Activated CD4-positive, alpha-beta T cell treated with anti-CD3 and anti-CD28 coated beads, Interleukin-2, amount 10 ng/mL, durations not matched to agents 24 days and 14 days (primary cell): ENCODE measurements at regions not wholly inside any gene's neighbourhood (a gene's known extent, or its start where the extent isn't known, plus 50 kb on each side); places are given as distances from the start of the nearest gene placed in this dataset.

Source experiments
- DNase-seq: peaks from one replicate; pipeline ENCODE4 v3.0.0; 2022
- H3K27ac Mint-ChIP-seq: one replicate; pipeline ENCODE4 v1.8.0; 2022; ENCODE audit warnings: mild to moderate bottlenecking, mixed read lengths
- H3K27me3 Mint-ChIP-seq: one replicate; pipeline ENCODE4 v1.8.0; 2022; ENCODE audit warnings: mixed read lengths
- H3K36me3 Mint-ChIP-seq: one replicate; pipeline ENCODE4 v1.8.0; 2022; ENCODE audit warnings: low read depth, mild to moderate bottlenecking, mixed read lengths
- H3K4me1 Mint-ChIP-seq: one replicate; pipeline ENCODE4 v1.8.0; 2021; ENCODE audit warnings: mixed read lengths
- H3K4me3 Mint-ChIP-seq: one replicate; pipeline ENCODE4 v1.8.0; 2022; ENCODE audit warnings: mild to moderate bottlenecking, moderate library complexity, mixed read lengths
- H3K9me3 Mint-ChIP-seq: one replicate; pipeline ENCODE4 v1.8.0; 2021; ENCODE audit warnings: mixed read lengths
- intact Hi-C: fragments of 100-400 bp; cut with micrococcal nuclease; formaldehyde crosslinking; loops from one replicate; pipeline ENCODE4 v1.15.1; 2023

- Mint-ChIP-seq H3K4me1 (no peaks in the 10 kb centered on the region), H3K36me3 (no peaks in the 10 kb centered on the region), H3K4me3 (no peak overlapping the region), H3K9me3 (no peaks in the 10 kb centered on the region), H3K27me3 (no peaks in the 10 kb centered on the region), H3K27ac (no peak overlapping the region)
- no peak for DNase-seq
- intact Hi-C loops: no loop called here
Observed at GRCh38 chr13:34627509-34628208, 314.4 kb upstream of the NBEA start.

- H3K9me3 Mint-ChIP-seq: no peaks in the 10 kb centered on the region
- H3K27ac Mint-ChIP-seq: no peak overlapping the region
- no peaks in the 10 kb centered on the region for H3K27me3 Mint-ChIP-seq
- intact Hi-C loops: no loop called here
- DNase-seq: no peak
- H3K4me1 Mint-ChIP-seq: no peaks in the 10 kb centered on the region
- no peaks in the 10 kb centered on the region for H3K36me3 Mint-ChIP-seq
- H3K4me3 Mint-ChIP-seq: no peak overlapping the region
Observed at GRCh38 chr13:34628209-34628682, 313.8 kb upstream of the NBEA start.

- H3K27ac Mint-ChIP-seq: no peak overlapping the region
- H3K27me3 Mint-ChIP-seq: no peaks in the 10 kb centered on the region
- H3K36me3 Mint-ChIP-seq: no peaks in the 10 kb centered on the region
- no peaks in the 10 kb centered on the region for H3K4me1 Mint-ChIP-seq
- intact Hi-C loops: no loop called here
- no peak for DNase-seq
- H3K9me3 Mint-ChIP-seq: no peaks in the 10 kb centered on the region
- no peak overlapping the region for H3K4me3 Mint-ChIP-seq
Observed at GRCh38 chr13:34634448-34634847, 307.6 kb upstream of the NBEA start.

GRCh38 chr13:34637138-34637537 lies 304.9 kb upstream of the NBEA start:
- Mint-ChIP-seq H3K36me3 (no peaks in the 10 kb centered on the region), H3K27me3 (no peaks in the 10 kb centered on the region), H3K4me1 (no peaks in the 10 kb centered on the region), H3K4me3 (no peak overlapping the region), H3K9me3 (no peaks in the 10 kb centered on the region), H3K27ac (no peak overlapping the region)
- intact Hi-C loops: no loop called here
- no peak for DNase-seq

GRCh38 chr13:34637636-34638035 lies 304.4 kb upstream of the NBEA start:
- H3K27ac Mint-ChIP-seq: no peak overlapping the region
- H3K4me3 Mint-ChIP-seq: no peak overlapping the region
- no peaks in the 10 kb centered on the region for H3K4me1 Mint-ChIP-seq
- H3K27me3 Mint-ChIP-seq: no peaks in the 10 kb centered on the region
- no peaks in the 10 kb centered on the region for H3K36me3 Mint-ChIP-seq
- no peak for DNase-seq
- intact Hi-C loops: no loop called here
- no peaks in the 10 kb centered on the region for H3K9me3 Mint-ChIP-seq

GRCh38 chr13:34638897-34639296 lies 303.2 kb upstream of the NBEA start:
- Mint-ChIP-seq H3K27me3 (no peaks in the 10 kb centered on the region), H3K4me1 (no peaks in the 10 kb centered on the region), H3K9me3 (no peaks in the 10 kb centered on the region), H3K4me3 (no peak overlapping the region), H3K27ac (no peak overlapping the region), H3K36me3 (no peaks in the 10 kb centered on the region)
- no peak for DNase-seq
- intact Hi-C loops: no loop called here

GRCh38 chr13:34640179-34640992 lies 301.7 kb upstream of the NBEA start:
- intact Hi-C loops: no loop called here
- H3K9me3 Mint-ChIP-seq: no peaks in the 10 kb centered on the region
- H3K4me3 Mint-ChIP-seq: no peak overlapping the region
- no peak for DNase-seq
- no peak overlapping the region for H3K27ac Mint-ChIP-seq
- no peaks in the 10 kb centered on the region for H3K4me1 Mint-ChIP-seq
- H3K27me3 Mint-ChIP-seq: no peaks in the 10 kb centered on the region
- no peaks in the 10 kb centered on the region for H3K36me3 Mint-ChIP-seq

GRCh38 chr13:34640993-34641330 lies 301.1 kb upstream of the NBEA start:
- Mint-ChIP-seq H3K9me3 (no peaks in the 10 kb centered on the region), H3K36me3 (no peaks in the 10 kb centered on the region), H3K4me1 (no peaks in the 10 kb centered on the region), H3K27ac (no peak overlapping the region), H3K4me3 (no peak overlapping the region), H3K27me3 (no peaks in the 10 kb centered on the region)
- DNase-seq: no peak
- intact Hi-C loops: no loop called here

GRCh38 chr13:34647379-34648150 lies 294.5 kb upstream of the NBEA start:
- Mint-ChIP-seq H3K9me3 (peaks cover 8% of the 10 kb centered on the region), H3K27ac (no peak overlapping the region), H3K27me3 (no peaks in the 10 kb centered on the region), H3K4me1 (no peaks in the 10 kb centered on the region), H3K4me3 (no peak overlapping the region), H3K36me3 (no peaks in the 10 kb centered on the region)
- DNase-seq: no peak
- intact Hi-C loops: no loop called here

- no peak overlapping the region for H3K4me3 Mint-ChIP-seq
- H3K27me3 Mint-ChIP-seq: no peaks in the 10 kb centered on the region
- H3K4me1 Mint-ChIP-seq: no peaks in the 10 kb centered on the region
- H3K27ac Mint-ChIP-seq: no peak overlapping the region
- no peak for DNase-seq
- intact Hi-C loops: no loop called here
- no peaks in the 10 kb centered on the region for H3K36me3 Mint-ChIP-seq
- peaks cover 21% of the 10 kb centered on the region for H3K9me3 Mint-ChIP-seq
Observed at GRCh38 chr13:34654203-34654602, 287.9 kb upstream of the NBEA start.

- Mint-ChIP-seq H3K27ac (no peak overlapping the region), H3K4me1 (no peaks in the 10 kb centered on the region), H3K27me3 (no peaks in the 10 kb centered on the region), H3K4me3 (no peak overlapping the region), H3K9me3 (peaks cover 21% of the 10 kb centered on the region), H3K36me3 (no peaks in the 10 kb centered on the region)
- DNase-seq: no peak
- intact Hi-C loops: no loop called here
Observed at GRCh38 chr13:34654647-34655046, 287.4 kb upstream of the NBEA start.

GRCh38 chr13:34655554-34655953 lies 286.5 kb upstream of the NBEA start:
- peaks cover 25% of the 10 kb centered on the region for H3K9me3 Mint-ChIP-seq

GRCh38 chr13:34657716-34658115 lies 284.4 kb upstream of the NBEA start:
- intact Hi-C loops: no loop called here
- no peaks in the 10 kb centered on the region for H3K36me3 Mint-ChIP-seq
- peaks cover 15% of the 10 kb centered on the region for H3K9me3 Mint-ChIP-seq
- H3K27me3 Mint-ChIP-seq: no peaks in the 10 kb centered on the region
- DNase-seq: no peak
- H3K27ac Mint-ChIP-seq: no peak overlapping the region
- no peaks in the 10 kb centered on the region for H3K4me1 Mint-ChIP-seq
- H3K4me3 Mint-ChIP-seq: no peak overlapping the region

More at GRCh38 chr13:34655554-34655953, 286.5 kb upstream of the NBEA start:
- Mint-ChIP-seq H3K4me3 (no peak overlapping the region), H3K36me3 (no peaks in the 10 kb centered on the region), H3K27ac (no peak overlapping the region), H3K27me3 (no peaks in the 10 kb centered on the region), H3K4me1 (no peaks in the 10 kb centered on the region)
- DNase-seq: no peak
- intact Hi-C loops: no loop called here
